DND-41 (cell line): ENCODE measurements at regions not wholly inside any gene's neighbourhood (a gene's known extent, or its start where the extent isn't known, plus 50 kb on each side); places are given as distances from the start of the nearest gene placed in this dataset.

Source experiments
- ATAC-seq: fragments of 200-7000 bp; cut with Tn5 transposase; 3 replicates; pipeline ENCODE4 v1.9.1; 2021; ENCODE audit warnings: low read depth; ENCODE audit not compliant: insufficient read depth
- DNase-seq: peaks from one replicate; pipeline ENCODE4 v3.0.0-alpha.2; 2020
- H2AFZ ChIP-seq: 2 replicates; pipeline ENCODE4 v1.6.0; 2012; ENCODE audit warnings: low read depth, low read length
- H3K27ac ChIP-seq: 2 replicates; pipeline ENCODE4 v1.5.1; 2012; ENCODE audit warnings: low read length, inconsistent platforms
- H3K27me3 ChIP-seq: fragments of 200-600 bp; sonication (generic); 2 replicates; pipeline ENCODE4 v1.6.0; 2012; ENCODE audit warnings: low read length, mild to moderate bottlenecking, inconsistent platforms; ENCODE audit not compliant: insufficient read depth, poor library complexity
- H3K36me3 ChIP-seq: 2 replicates; pipeline ENCODE4 v1.5.1; 2012; ENCODE audit warnings: low read length, inconsistent platforms; ENCODE audit not compliant: insufficient read depth
- H3K4me1 ChIP-seq: 2 replicates; pipeline ENCODE4 v1.5.1; 2012; ENCODE audit warnings: mild to moderate bottlenecking, low read length; ENCODE audit not compliant: insufficient read depth
- H3K4me2 ChIP-seq: 2 replicates; pipeline ENCODE4 v1.6.0; 2012; ENCODE audit warnings: mild to moderate bottlenecking, moderate library complexity, low read length, inconsistent platforms; ENCODE audit not compliant: insufficient read depth
- H3K4me3 ChIP-seq, 2 experiments: fragments of 200-600 bp in 1 of 2; shearing (Covaris generic) in 1 of 2; 2 replicates each; pipeline ENCODE4 v1.5.1; 2012 to 2016; ENCODE audit warnings: inconsistent platforms in 2 of 2, low read length in 2 of 2, mild to moderate bottlenecking in 2 of 2, low read depth in 1 of 2, moderate library complexity in 1 of 2
- H3K79me2 ChIP-seq: 2 replicates; pipeline ENCODE4 v1.6.0; 2012; ENCODE audit warnings: low read length, inconsistent platforms; ENCODE audit not compliant: insufficient read depth
- H3K9ac ChIP-seq: 2 replicates; pipeline ENCODE4 v1.6.0; 2012; ENCODE audit warnings: low read depth, mild to moderate bottlenecking, inconsistent platforms, low read length, moderate library complexity
- H3K9me3 ChIP-seq: 2 replicates; pipeline ENCODE4 v1.5.1; 2012; ENCODE audit warnings: low read length, moderate library complexity, mild to moderate bottlenecking, inconsistent platforms; ENCODE audit not compliant: insufficient read depth, severe bottlenecking
- H4K20me1 ChIP-seq: 2 replicates; pipeline ENCODE4 v1.6.0; 2012; ENCODE audit warnings: low read length; ENCODE audit not compliant: insufficient read depth
- EZH2 ChIP-seq: IDR thresholded peaks from 3 replicates; pipeline ENCODE4 v1.6.1; 2012; ENCODE audit warnings: borderline replicate concordance, low read depth, mild to moderate bottlenecking, moderate library complexity, low read length, inconsistent platforms; ENCODE audit not compliant: severe bottlenecking
- TF ChIP-seq, protein P1 (sequence below): IDR thresholded peaks from 2 replicates; pipeline ENCODE4 v1.5.1; 2012; ENCODE audit warnings: borderline replicate concordance, low read length, moderate library complexity, mild to moderate bottlenecking; ENCODE audit not compliant: poor library complexity, severe bottlenecking; ENCODE audit errors: extremely low read depth

DNA sequence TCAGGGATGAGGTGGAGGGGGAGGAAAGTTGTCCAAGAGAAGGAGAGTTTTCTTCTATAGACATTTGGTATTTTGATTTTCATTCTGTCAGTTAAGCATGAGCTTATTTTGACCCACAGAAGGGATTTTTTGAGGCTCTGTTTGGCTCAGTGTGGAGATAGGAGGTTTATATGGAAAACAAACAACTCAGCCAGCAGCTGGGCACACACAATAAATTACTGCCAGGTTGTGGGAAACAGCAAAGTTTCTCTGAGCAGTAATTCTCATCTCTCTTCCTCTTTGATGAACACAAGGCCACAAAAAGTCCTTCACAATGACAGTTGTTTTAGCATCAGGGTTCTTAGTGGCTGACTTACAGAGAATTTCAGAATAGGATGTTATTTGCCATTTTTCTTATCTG lies 486.1 kb downstream of the KDM4C start:
- H3K9ac ChIP-seq: no peak overlapping the region
- no peak for ATAC-seq
- no peaks in the 10 kb centered on the region for H3K36me3 ChIP-seq
- DNase-seq: no peak
- no peaks in the 10 kb centered on the region for H3K79me2 ChIP-seq
- H3K27me3 ChIP-seq: no peaks in the 10 kb centered on the region
- H3K9me3 ChIP-seq: no peaks in the 10 kb centered on the region
- H2AFZ ChIP-seq: no peak overlapping the region
- no peak overlapping the region for H3K4me2 ChIP-seq
- no peaks in the 10 kb centered on the region for H4K20me1 ChIP-seq
- no peak overlapping the region for H3K27ac ChIP-seq
- H3K4me3 ChIP-seq: no peak overlapping the region
- H3K4me1 ChIP-seq: no peaks in the 10 kb centered on the region
- TF ChIP-seq, protein P1, sequence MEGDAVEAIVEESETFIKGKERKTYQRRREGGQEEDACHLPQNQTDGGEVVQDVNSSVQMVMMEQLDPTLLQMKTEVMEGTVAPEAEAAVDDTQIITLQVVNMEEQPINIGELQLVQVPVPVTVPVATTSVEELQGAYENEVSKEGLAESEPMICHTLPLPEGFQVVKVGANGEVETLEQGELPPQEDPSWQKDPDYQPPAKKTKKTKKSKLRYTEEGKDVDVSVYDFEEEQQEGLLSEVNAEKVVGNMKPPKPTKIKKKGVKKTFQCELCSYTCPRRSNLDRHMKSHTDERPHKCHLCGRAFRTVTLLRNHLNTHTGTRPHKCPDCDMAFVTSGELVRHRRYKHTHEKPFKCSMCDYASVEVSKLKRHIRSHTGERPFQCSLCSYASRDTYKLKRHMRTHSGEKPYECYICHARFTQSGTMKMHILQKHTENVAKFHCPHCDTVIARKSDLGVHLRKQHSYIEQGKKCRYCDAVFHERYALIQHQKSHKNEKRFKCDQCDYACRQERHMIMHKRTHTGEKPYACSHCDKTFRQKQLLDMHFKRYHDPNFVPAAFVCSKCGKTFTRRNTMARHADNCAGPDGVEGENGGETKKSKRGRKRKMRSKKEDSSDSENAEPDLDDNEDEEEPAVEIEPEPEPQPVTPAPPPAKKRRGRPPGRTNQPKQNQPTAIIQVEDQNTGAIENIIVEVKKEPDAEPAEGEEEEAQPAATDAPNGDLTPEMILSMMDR: no peak
- no peak for TF ChIP-seq EZH2

GRCh38 chr9:7242126-7242525 lies 484.4 kb downstream of the KDM4C start:
- no peak for TF ChIP-seq EZH2
- TF ChIP-seq, protein P1: no peak
- no peak overlapping the region for H2AFZ ChIP-seq
- no peak for DNase-seq
- no peaks in the 10 kb centered on the region for H3K4me1 ChIP-seq
- no peak overlapping the region for H3K4me2 ChIP-seq
- no peaks in the 10 kb centered on the region for H3K9me3 ChIP-seq
- H3K36me3 ChIP-seq: no peaks in the 10 kb centered on the region
- no peak overlapping the region for H3K9ac ChIP-seq
- H3K27me3 ChIP-seq: no peaks in the 10 kb centered on the region
- H3K4me3 ChIP-seq: no peak overlapping the region
- no peak overlapping the region for H3K27ac ChIP-seq
- no peaks in the 10 kb centered on the region for H3K79me2 ChIP-seq
- ATAC-seq: no peak
- H4K20me1 ChIP-seq: no peaks in the 10 kb centered on the region

- H3K27me3 ChIP-seq: no peaks in the 10 kb centered on the region
- no peaks in the 10 kb centered on the region for H3K36me3 ChIP-seq
- no peak overlapping the region for H3K4me3 ChIP-seq
- no peak overlapping the region for H3K9ac ChIP-seq
- no peaks in the 10 kb centered on the region for H3K4me1 ChIP-seq
- no peak for DNase-seq
- H2AFZ ChIP-seq: no peak overlapping the region
- TF ChIP-seq, protein P1: no peak
- TF ChIP-seq EZH2: no peak
- H3K79me2 ChIP-seq: no peaks in the 10 kb centered on the region
- H3K27ac ChIP-seq: no peak overlapping the region
- H4K20me1 ChIP-seq: no peaks in the 10 kb centered on the region
- ATAC-seq: no peak
- H3K9me3 ChIP-seq: no peaks in the 10 kb centered on the region
- no peak overlapping the region for H3K4me2 ChIP-seq
These were observed 483.9 kb downstream of the KDM4C start for GRCh38 chr9:7241694-7242093.
